MM.1S (cell line): ENCODE measurements at regions not wholly inside any gene's neighbourhood (a gene's known extent, or its start where the extent isn't known, plus 50 kb on each side); places are given as distances from the start of the nearest gene placed in this dataset.

Experiments
- DNase-seq: peaks from one replicate; pipeline ENCODE4 v3.0.0-alpha.2; 2015
- H2AFZ ChIP-seq: fragments of 300-600 bp; sonication (generic); 2 replicates; pipeline ENCODE4 v1.6.0; 2016; ENCODE audit warnings: antibody characterized with exemption, low read length
- H3F3A ChIP-seq: fragments of 300-600 bp; sonication (generic); 2 replicates; pipeline ENCODE4 v1.6.1; 2016; ENCODE audit warnings: mild to moderate bottlenecking, antibody characterized with exemption, low read length, moderate library complexity, mixed read lengths; ENCODE audit not compliant: insufficient read depth
- H3K27ac ChIP-seq: fragments of 300-600 bp; sonication (generic); 2 replicates; pipeline ENCODE4 v1.5.1; 2016; ENCODE audit warnings: mild to moderate bottlenecking, low read length
- H3K27me3 ChIP-seq: fragments of 300-600 bp; sonication (generic); replicated peaks from 2 replicates; pipeline ENCODE4 v1.6.0; 2016; ENCODE audit warnings: low read length; ENCODE audit not compliant: insufficient read depth
- H3K36me3 ChIP-seq: fragments of 300-600 bp; sonication (generic); replicated peaks from 2 replicates; pipeline ENCODE4 v1.6.1; 2016; ENCODE audit warnings: mild to moderate bottlenecking, low read length, mixed read lengths; ENCODE audit not compliant: insufficient read depth
- H3K4me1 ChIP-seq: fragments of 300-600 bp; sonication (generic); 2 replicates; pipeline ENCODE4 v1.6.1; 2016; ENCODE audit warnings: low read length, mixed read lengths
- H3K4me2 ChIP-seq: fragments of 300-600 bp; sonication (generic); 2 replicates; pipeline ENCODE4 v1.6.0; 2016; ENCODE audit warnings: low read depth, low read length
- H3K4me3 ChIP-seq: fragments of 300-600 bp; sonication (generic); 2 replicates; pipeline ENCODE4 v1.5.1; 2016; ENCODE audit warnings: low read length, mixed read lengths
- H3K79me2 ChIP-seq: fragments of 300-600 bp; sonication (generic); 2 replicates; pipeline ENCODE4 v1.6.1; 2016; ENCODE audit warnings: mixed run types, low read length, mixed read lengths
- H3K9ac ChIP-seq: fragments of 300-600 bp; sonication (generic); 2 replicates; pipeline ENCODE4 v1.6.1; 2016; ENCODE audit warnings: low read length, mixed read lengths
- H3K9me2 ChIP-seq: fragments of 300-600 bp; sonication (generic); replicated peaks from 2 replicates; pipeline ENCODE4 v1.6.1; 2016; ENCODE audit warnings: mild to moderate bottlenecking, low read length, mixed read lengths; ENCODE audit not compliant: insufficient read depth
- H3K9me3 ChIP-seq: fragments of 300-600 bp; sonication (generic); replicated peaks from 2 replicates; pipeline ENCODE4 v1.6.1; 2016; ENCODE audit warnings: mild to moderate bottlenecking, low read length, mixed read lengths; ENCODE audit not compliant: insufficient read depth
- H4K20me1 ChIP-seq: fragments of 300-600 bp; sonication (generic); 2 replicates; pipeline ENCODE4 v1.6.1; 2016; ENCODE audit warnings: mild to moderate bottlenecking, low read length, moderate library complexity, mixed read lengths; ENCODE audit not compliant: insufficient read depth
- CTCF ChIP-seq: fragments of 300-600 bp; sonication (generic); IDR thresholded peaks from 2 replicates; pipeline ENCODE4 v1.5.1; 2016; ENCODE audit warnings: antibody characterized with exemption, low read length, mixed read lengths
- EZH2 ChIP-seq: fragments of 300-600 bp; sonication (generic); optimal IDR thresholded peaks from 2 replicates; pipeline ENCODE3; 2017; ENCODE audit warnings: low read depth, mild to moderate bottlenecking, antibody characterized with exemption, low read length, mixed read lengths
- EZH2phosphoT487 ChIP-seq: fragments of 300-600 bp; sonication (generic); IDR thresholded peaks from 2 replicates; pipeline ENCODE4 v1.6.1; 2018; ENCODE audit warnings: antibody characterized with exemption, low read length

GRCh38 chr2:34305587-34305986 is 706.5 kb upstream of the FAM98A start:
- Histone ChIP-seq H4K20me1 (no peaks in the 10 kb centered on the region), H3K79me2 (no peaks in the 10 kb centered on the region), H3K36me3 (no peaks in the 10 kb centered on the region), H3K27me3 (no peaks in the 10 kb centered on the region), H3K9me3 (no peaks in the 10 kb centered on the region), H3F3A (no peaks in the 10 kb centered on the region), H3K4me2 (no peak overlapping the region), H3K9me2 (no peaks in the 10 kb centered on the region), H3K27ac (no peak overlapping the region), H3K4me3 (no peak overlapping the region), H2AFZ (no peak overlapping the region), H3K4me1 (no peaks in the 10 kb centered on the region), H3K9ac (no peak overlapping the region)
- no peak for DNase-seq
- TF ChIP-seq CTCF (no peak), EZH2phosphoT487 (no peak), EZH2 (no peak)

DNA sequence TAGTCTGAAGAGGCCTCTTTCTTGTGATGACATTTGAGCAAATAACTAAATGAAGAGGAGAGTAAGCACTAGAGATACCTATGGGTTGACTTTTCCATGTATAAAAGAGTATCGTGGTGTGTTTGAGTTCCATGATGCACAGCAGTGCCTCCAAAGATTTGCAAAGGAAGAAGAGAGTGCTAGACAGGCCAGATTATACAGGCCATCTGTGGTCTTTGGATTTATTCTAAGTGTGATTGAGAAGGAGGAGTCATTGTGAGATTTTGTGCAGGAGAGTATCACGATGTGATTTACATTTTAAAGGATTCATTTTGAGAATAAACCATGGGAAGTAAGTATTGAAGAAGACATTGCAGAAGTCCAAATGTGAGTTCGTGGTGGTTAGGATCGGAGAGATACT is 695.9 kb upstream of the FAM98A start:
- H3K79me2 ChIP-seq: no peaks in the 10 kb centered on the region
- H3F3A ChIP-seq: no peaks in the 10 kb centered on the region
- TF ChIP-seq EZH2: no peak
- TF ChIP-seq CTCF: no peak
- no peak for TF ChIP-seq EZH2phosphoT487
- no peak overlapping the region for H2AFZ ChIP-seq
- H4K20me1 ChIP-seq: no peaks in the 10 kb centered on the region
- no peak overlapping the region for H3K4me2 ChIP-seq
- H3K4me3 ChIP-seq: no peak overlapping the region
- H3K9ac ChIP-seq: no peak overlapping the region
- H3K4me1 ChIP-seq: no peaks in the 10 kb centered on the region
- no peaks in the 10 kb centered on the region for H3K36me3 ChIP-seq
- H3K9me3 ChIP-seq: no peaks in the 10 kb centered on the region
- no peaks in the 10 kb centered on the region for H3K27me3 ChIP-seq
- no peak overlapping the region for H3K27ac ChIP-seq
- no peak for DNase-seq
- H3K9me2 ChIP-seq: no peaks in the 10 kb centered on the region

GRCh38 chr2:34291076-34291475 is 692.0 kb upstream of the FAM98A start:
- Histone ChIP-seq H4K20me1 (no peaks in the 10 kb centered on the region), H3K4me3 (no peak overlapping the region), H3K36me3 (no peaks in the 10 kb centered on the region; the same call in 1 of the 2 replicates), H3K9ac (no peak overlapping the region), H3F3A (no peaks in the 10 kb centered on the region), H3K79me2 (no peaks in the 10 kb centered on the region), H3K27ac (no peak overlapping the region), H3K4me1 (no peaks in the 10 kb centered on the region), H3K9me3 (no peaks in the 10 kb centered on the region), H3K4me2 (no peak overlapping the region), H3K27me3 (no peaks in the 10 kb centered on the region), H3K9me2 (no peaks in the 10 kb centered on the region), H2AFZ (no peak overlapping the region)
- no peak for DNase-seq
- TF ChIP-seq EZH2 (no peak), CTCF (no peak), EZH2phosphoT487 (no peak)

DNA sequence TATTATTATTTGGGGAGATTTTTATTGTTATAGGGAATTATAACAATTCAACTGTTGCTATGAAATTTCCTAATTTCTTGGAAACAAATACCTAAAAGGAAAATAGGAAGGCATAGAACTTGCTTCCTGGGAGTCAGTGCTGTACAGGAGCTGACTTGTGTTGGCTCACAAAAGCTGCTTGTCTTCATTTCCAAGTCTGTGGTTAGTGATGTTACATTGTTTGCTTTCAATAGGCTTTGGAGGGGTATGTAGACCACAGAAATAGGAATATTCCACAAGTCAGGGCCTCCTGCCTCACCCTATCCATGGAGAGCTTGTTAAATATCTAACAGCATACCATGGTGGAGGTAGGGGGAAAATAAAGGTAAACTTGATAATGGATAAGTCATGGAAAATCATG is 688.9 kb upstream of the FAM98A start:
- Histone ChIP-seq H3K9me3 (no peaks in the 10 kb centered on the region), H3F3A (no peaks in the 10 kb centered on the region)
- no peak for TF ChIP-seq EZH2phosphoT487
- no peak for TF ChIP-seq CTCF
- no peak for TF ChIP-seq EZH2

More for the DNA sequence above, 688.9 kb upstream of the FAM98A start:
- no peak overlapping the region for H3K4me3 ChIP-seq
- no peak overlapping the region for H3K27ac ChIP-seq
- H3K36me3 ChIP-seq: no peaks in the 10 kb centered on the region; the same call in 1 of the 2 replicates
- H3K4me1 ChIP-seq: no peaks in the 10 kb centered on the region
- no peaks in the 10 kb centered on the region for H3K27me3 ChIP-seq
- H3K4me2 ChIP-seq: no peak overlapping the region
- DNase-seq: no peak
- no peaks in the 10 kb centered on the region for H3K79me2 ChIP-seq
- H3K9me2 ChIP-seq: no peaks in the 10 kb centered on the region
- H2AFZ ChIP-seq: no peak overlapping the region
- no peaks in the 10 kb centered on the region for H4K20me1 ChIP-seq
- no peak overlapping the region for H3K9ac ChIP-seq
